Uterus (tissue), 2 donors: ENCODE measurements at regions not wholly inside any gene's neighbourhood (a gene's known extent, or its start where the extent isn't known, plus 50 kb on each side); places are given as distances from the start of the nearest gene placed in this dataset.
"Not testable (repeated sequence)": the region's sequence is repeated elsewhere in the genome, so short reads cannot be mapped to it uniquely, and the experiment has no call there.

ENCODE experiments used
- POLR2A ChIP-seq, 2 donors: fragments of 450-650 bp; IDR thresholded peaks; one replicate each; pipeline ENCODE4 v1.6.1; 2016; ENCODE audit warnings: antibody characterized with exemption in 2 of 2, mild to moderate bottlenecking in 1 of 2, moderate library complexity in 1 of 2
- TF ChIP-seq, protein P1 (sequence below), 4 experiments: fragments of 200-600 bp in 2 of 4; fragments of 450-650 bp in 2 of 4; sonication (generic) in 2 of 4; IDR thresholded peaks; one replicate each; pipeline ENCODE4 v1.5.1; 2016 to 2019; ENCODE audit warnings: antibody characterized with exemption in 4 of 4, mild to moderate bottlenecking in 2 of 4, moderate library complexity in 1 of 4

GRCh38 chr1:146409817-146410441 lies 181.1 kb upstream of the NOTCH2NLA start:
- TF ChIP-seq, protein P1, sequence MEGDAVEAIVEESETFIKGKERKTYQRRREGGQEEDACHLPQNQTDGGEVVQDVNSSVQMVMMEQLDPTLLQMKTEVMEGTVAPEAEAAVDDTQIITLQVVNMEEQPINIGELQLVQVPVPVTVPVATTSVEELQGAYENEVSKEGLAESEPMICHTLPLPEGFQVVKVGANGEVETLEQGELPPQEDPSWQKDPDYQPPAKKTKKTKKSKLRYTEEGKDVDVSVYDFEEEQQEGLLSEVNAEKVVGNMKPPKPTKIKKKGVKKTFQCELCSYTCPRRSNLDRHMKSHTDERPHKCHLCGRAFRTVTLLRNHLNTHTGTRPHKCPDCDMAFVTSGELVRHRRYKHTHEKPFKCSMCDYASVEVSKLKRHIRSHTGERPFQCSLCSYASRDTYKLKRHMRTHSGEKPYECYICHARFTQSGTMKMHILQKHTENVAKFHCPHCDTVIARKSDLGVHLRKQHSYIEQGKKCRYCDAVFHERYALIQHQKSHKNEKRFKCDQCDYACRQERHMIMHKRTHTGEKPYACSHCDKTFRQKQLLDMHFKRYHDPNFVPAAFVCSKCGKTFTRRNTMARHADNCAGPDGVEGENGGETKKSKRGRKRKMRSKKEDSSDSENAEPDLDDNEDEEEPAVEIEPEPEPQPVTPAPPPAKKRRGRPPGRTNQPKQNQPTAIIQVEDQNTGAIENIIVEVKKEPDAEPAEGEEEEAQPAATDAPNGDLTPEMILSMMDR (IDR thresholded peaks at IDR 0.05), result not testable (repeated sequence)
- TF ChIP-seq POLR2A (IDR thresholded peaks at IDR 0.05), result not testable (repeated sequence)
